C4-2B (cell line): ENCODE measurements at regions not wholly inside any gene's neighbourhood (a gene's known extent, or its start where the extent isn't known, plus 50 kb on each side); places are given as distances from the start of the nearest gene placed in this dataset.

ENCODE experiments used
- ZFX ChIP-seq: fragments of 450-650 bp; IDR thresholded peaks from 2 replicates; pipeline ENCODE4 v1.6.1; 2017
- TF ChIP-seq, protein P1 (sequence below): fragments of 450-650 bp; conservative IDR thresholded peaks from 2 replicates; pipeline ENCODE4 v1.5.1; 2017; ENCODE audit warnings: mild to moderate bottlenecking

DNA sequence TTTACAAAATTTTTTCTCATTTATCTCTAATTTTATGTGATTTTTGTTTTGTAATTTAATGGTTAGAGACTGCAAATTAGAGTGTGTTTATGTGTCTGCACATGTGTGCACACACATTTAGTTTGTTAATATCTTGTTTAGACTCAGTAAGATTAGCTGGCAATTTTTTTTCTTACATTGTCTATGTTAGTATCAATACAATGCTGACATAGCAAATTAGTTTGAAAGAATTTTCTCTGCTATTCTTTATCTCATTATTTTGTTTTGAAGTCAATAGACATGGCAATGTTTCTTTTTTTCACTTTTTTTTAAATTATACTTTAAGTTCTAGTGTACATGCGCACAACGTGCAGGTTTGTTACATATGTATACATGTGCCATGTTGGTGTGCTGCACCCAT, 1155.0 kb downstream of the ZPLD1 start:
- TF ChIP-seq, protein P1, sequence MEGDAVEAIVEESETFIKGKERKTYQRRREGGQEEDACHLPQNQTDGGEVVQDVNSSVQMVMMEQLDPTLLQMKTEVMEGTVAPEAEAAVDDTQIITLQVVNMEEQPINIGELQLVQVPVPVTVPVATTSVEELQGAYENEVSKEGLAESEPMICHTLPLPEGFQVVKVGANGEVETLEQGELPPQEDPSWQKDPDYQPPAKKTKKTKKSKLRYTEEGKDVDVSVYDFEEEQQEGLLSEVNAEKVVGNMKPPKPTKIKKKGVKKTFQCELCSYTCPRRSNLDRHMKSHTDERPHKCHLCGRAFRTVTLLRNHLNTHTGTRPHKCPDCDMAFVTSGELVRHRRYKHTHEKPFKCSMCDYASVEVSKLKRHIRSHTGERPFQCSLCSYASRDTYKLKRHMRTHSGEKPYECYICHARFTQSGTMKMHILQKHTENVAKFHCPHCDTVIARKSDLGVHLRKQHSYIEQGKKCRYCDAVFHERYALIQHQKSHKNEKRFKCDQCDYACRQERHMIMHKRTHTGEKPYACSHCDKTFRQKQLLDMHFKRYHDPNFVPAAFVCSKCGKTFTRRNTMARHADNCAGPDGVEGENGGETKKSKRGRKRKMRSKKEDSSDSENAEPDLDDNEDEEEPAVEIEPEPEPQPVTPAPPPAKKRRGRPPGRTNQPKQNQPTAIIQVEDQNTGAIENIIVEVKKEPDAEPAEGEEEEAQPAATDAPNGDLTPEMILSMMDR = no peak
- no peak for TF ChIP-seq ZFX
